A549 (cell line): ENCODE measurements at regions not wholly inside any gene's neighbourhood (a gene's known extent, or its start where the extent isn't known, plus 50 kb on each side); places are given as distances from the start of the nearest gene placed in this dataset.

ENCODE experiments used
- ATAC-seq, 2 experiments: fragments of 200-7000 bp in 1 of 2; fragments of >200 bp in 1 of 2; cut with Nextera tagmentation in 1 of 2; cut with Tn5 transposase in 1 of 2; 3 replicates each; pipeline versions ENCODE4 v1.8.0 to v1.9.1; 2018 to 2020; ENCODE audit warnings: mild to moderate bottlenecking in 1 of 2, moderate library complexity in 1 of 2
- CTCF ChIA-PET: fragments of 300-600 bp; sonication (Branson Sonifier 250); formaldehyde crosslinking; extraction: SDS; loops from one replicate; lab custom pipeline; 2021; ENCODE audit warnings: antibody characterized with exemption, inconsistent platforms; lab: Yijun Ruan, JAX
- POLR2A ChIA-PET: fragments of 350-600 bp; formaldehyde crosslinking; extraction: SDS; loops from one replicate; lab custom pipeline; 2021; ENCODE audit warnings: antibody characterized with exemption, inconsistent platforms; lab: Yijun Ruan, JAX
- DNase-seq, 2 experiments: peaks; one replicate each; pipeline versions ENCODE4 v3.0.0 to v3.0.0-alpha.2; 2011 to 2016; ENCODE audit warnings: low read depth in 1 of 2, low spot score in 1 of 2
- FAIRE-seq: peaks from 2 replicates; lab custom pipeline; 2011; peaks lifted over from hg19 to GRCh38; lab: Jason Lieb, UNC
- H3K27ac ChIP-seq, 2 experiments: fragments of >200 bp; sonication (Bioruptor Twin); formaldehyde crosslinking; 3 replicates each; pipeline ENCODE4 v1.5.1; 2016 to 2017
- H3K4me1 ChIP-seq: fragments of >200 bp; sonication (Bioruptor Twin); formaldehyde crosslinking; 3 replicates; pipeline ENCODE4 v1.6.1; 2016
- H3K4me2 ChIP-seq: fragments of >200 bp; sonication (Bioruptor Twin); formaldehyde crosslinking; 3 replicates; pipeline ENCODE4 v1.6.1; 2016
- H3K4me3 ChIP-seq: fragments of >200 bp; sonication (Bioruptor Twin); formaldehyde crosslinking; 3 replicates; pipeline ENCODE4 v1.5.1; 2016
- H3K9me3 ChIP-seq: fragments of >200 bp; sonication (Bioruptor Twin); formaldehyde crosslinking; 3 replicates; pipeline ENCODE4 v1.6.1; 2016
- BHLHE40 ChIP-seq: IDR thresholded peaks from 2 replicates; pipeline ENCODE4 v1.6.1; 2012; ENCODE audit warnings: low read depth, low read length, inconsistent platforms
- CHD2 ChIP-seq: fragments of 150-350 bp; IDR thresholded peaks from 2 replicates; pipeline ENCODE4 v1.6.1; 2014; ENCODE audit warnings: low read length; ENCODE audit not compliant: partially characterized antibody
- CHD4 ChIP-seq: fragments of 200-600 bp; sonication (generic); IDR thresholded peaks from 2 replicates; pipeline ENCODE4 v1.6.1; 2016; ENCODE audit warnings: antibody characterized with exemption, mild to moderate bottlenecking, borderline replicate concordance
- CTCF ChIP-seq: fragments of >200 bp; sonication (Bioruptor Twin); formaldehyde crosslinking; IDR thresholded peaks from 3 replicates; pipeline ENCODE4 v1.5.1; 2016
- E2F6 ChIP-seq: IDR thresholded peaks from 2 replicates; pipeline ENCODE4 v1.6.1; 2012; ENCODE audit warnings: low read depth, borderline replicate concordance
- EHMT2 ChIP-seq: fragments of 200-600 bp; sonication (generic); IDR thresholded peaks from 2 replicates; pipeline ENCODE4 v1.6.1; 2016; ENCODE audit warnings: antibody characterized with exemption, low read depth, mild to moderate bottlenecking, moderate library complexity
- FOSB ChIP-seq: fragments of 250-450 bp; sonication (Bioruptor Pico); IDR thresholded peaks from 2 replicates; pipeline ENCODE4 v1.5.0; 2020; ENCODE audit warnings: mild to moderate bottlenecking, moderate library complexity
- FOSL2 ChIP-seq, 2 experiments: fragments of 450-650 bp in 1 of 2; fragments of >200 bp in 1 of 2; sonication (Bioruptor Twin) in 1 of 2; formaldehyde crosslinking; IDR thresholded peaks; 2 replicates each; pipeline versions ENCODE4 v1.5.0 to v1.6.1; 2016 to 2020; ENCODE audit warnings: mild to moderate bottlenecking in 1 of 2, moderate library complexity in 1 of 2
- FOXS1 ChIP-seq: fragments of 250-450 bp; sonication (Bioruptor Pico); IDR thresholded peaks from 2 replicates; pipeline ENCODE4 v1.5.0; 2020; ENCODE audit warnings: mild to moderate bottlenecking, moderate library complexity
- HDAC2 ChIP-seq: fragments of 200-600 bp; sonication (generic); IDR thresholded peaks from 2 replicates; pipeline ENCODE4 v1.6.1; 2016
- HMGXB4 ChIP-seq: fragments of 250-450 bp; sonication (Bioruptor Pico); IDR thresholded peaks from 2 replicates; pipeline ENCODE4 v1.5.0; 2021; ENCODE audit warnings: mild to moderate bottlenecking, moderate library complexity, borderline replicate concordance
- HOXA7 ChIP-seq: fragments of 250-450 bp; sonication (Bioruptor Pico); IDR thresholded peaks from 2 replicates; pipeline ENCODE4 v1.5.0; 2020; ENCODE audit warnings: mild to moderate bottlenecking, moderate library complexity
- HOXB5 ChIP-seq: fragments of 250-450 bp; sonication (Bioruptor Pico); IDR thresholded peaks from 2 replicates; pipeline ENCODE4 v1.5.0; 2020; ENCODE audit warnings: mild to moderate bottlenecking, moderate library complexity
- JUN ChIP-seq, 2 experiments: fragments of >200 bp; sonication (Bioruptor Twin); formaldehyde crosslinking; IDR thresholded peaks; 2 replicates in 1 of 2; 3 replicates in 1 of 2; pipeline ENCODE4 v1.6.1; 2016 to 2017
- MAZ ChIP-seq: fragments of 150-350 bp; IDR thresholded peaks from 2 replicates; pipeline ENCODE4 v1.6.1; 2014; ENCODE audit warnings: antibody characterized with exemption, low read depth, low read length, borderline replicate concordance
- NPAS2 ChIP-seq: fragments of 250-450 bp; sonication (Bioruptor Pico); IDR thresholded peaks from 2 replicates; pipeline ENCODE4 v1.8.0; 2022; ENCODE audit warnings: mild to moderate bottlenecking, moderate library complexity, borderline replicate concordance
- PBX3 ChIP-seq: IDR thresholded peaks from 2 replicates; pipeline ENCODE4 v1.6.1; 2012
- POLR2A ChIP-seq: IDR thresholded peaks from 2 replicates; pipeline ENCODE4 v1.6.1; 2012; ENCODE audit warnings: mild to moderate bottlenecking, low read length
- TFCP2L1 ChIP-seq: fragments of 250-450 bp; sonication (Bioruptor Pico); IDR thresholded peaks from 2 replicates; pipeline ENCODE4 v1.5.0; 2021; ENCODE audit warnings: mild to moderate bottlenecking
- TP53 ChIP-seq: fragments of 250-450 bp; sonication (Bioruptor Pico); IDR thresholded peaks from 2 replicates; pipeline ENCODE4 v1.5.0; 2021; ENCODE audit warnings: mild to moderate bottlenecking, moderate library complexity
- ZC3H11A ChIP-seq: fragments of 450-650 bp; IDR thresholded peaks from 2 replicates; pipeline ENCODE4 v1.6.1; 2014; ENCODE audit warnings: antibody characterized with exemption, mild to moderate bottlenecking
- ZFP36 ChIP-seq: fragments of 450-650 bp; IDR thresholded peaks from 2 replicates; pipeline ENCODE4 v1.6.1; 2014; ENCODE audit warnings: borderline replicate concordance; ENCODE audit not compliant: partially characterized antibody
- ZNF302 ChIP-seq: fragments of 250-450 bp; sonication (Bioruptor Pico); IDR thresholded peaks from 2 replicates; pipeline ENCODE4 v1.9.0; 2021; ENCODE audit warnings: inconsistent platforms, mild to moderate bottlenecking, moderate library complexity
- WGBS: methylation state at CpG from one replicate; pipeline ENCODE4 v1.1.6; 2017; ENCODE audit errors: missing lambda C conversion rate; 5-methylcytosine and 5-hydroxymethylcytosine counted together

- ChIA-PET CTCF (no interaction called here), POLR2A (no interaction called here)
- H3K4me2 ChIP-seq: no peak overlapping the region
- FAIRE-seq: no peak
- H3K27ac ChIP-seq: no peak overlapping the region
- no peaks in the 10 kb centered on the region for H3K4me1 ChIP-seq
- H3K9me3 ChIP-seq: no peaks in the 10 kb centered on the region
- WGBS: 47% methylated on average over 1 of the region's 1 CpG
- H3K4me3 ChIP-seq: no peak overlapping the region
- no peak for ATAC-seq
- TF ChIP-seq CHD2 (no peak), ZNF302 (CRISPR knock-in tag) (no peak), ZFP36 (no peak), TFCP2L1 (no peak), HDAC2 (no peak), TP53 (CRISPR knock-in tag) (no peak)
- DNase-seq: no peak
Observed at GRCh38 chr12:58668871-58669270, 251.4 kb downstream of the LRIG3 start.

- Histone ChIP-seq H3K4me2 (no peak overlapping the region), H3K27ac (no peak overlapping the region), H3K9me3 (no peaks in the 10 kb centered on the region), H3K4me1 (no peaks in the 10 kb centered on the region), H3K4me3 (no peak overlapping the region)
- WGBS: 88% methylated on average over 1 of the region's 1 CpG
- ChIA-PET CTCF (no interaction called here), POLR2A (no interaction called here)
- no peak for ATAC-seq
- no peak for FAIRE-seq
- no peak for DNase-seq
- TF ChIP-seq CHD4: no peak
Observed at GRCh38 chr12:58670623-58671022, 249.7 kb downstream of the LRIG3 start.

- no peak overlapping the region for H3K4me3 ChIP-seq
- no peak overlapping the region for H3K27ac ChIP-seq
- H3K4me1 ChIP-seq: no peaks in the 10 kb centered on the region
- WGBS: 39% methylated on average over 3 of the region's 3 CpGs
- DNase-seq: no peak
- no peak for FAIRE-seq
- no peak overlapping the region for H3K4me2 ChIP-seq
- ChIA-PET POLR2A (no interaction called here), CTCF (no interaction called here)
- no peak for TF ChIP-seq FOSB
- TF ChIP-seq ZC3H11A: no peak
- TF ChIP-seq TP53 (CRISPR knock-in tag): no peak
- TF ChIP-seq HOXA7 (CRISPR knock-in tag): no peak
- no peak for TF ChIP-seq FOXS1 (CRISPR knock-in tag)
- no peak for TF ChIP-seq MAZ
- TF ChIP-seq NPAS2 (CRISPR knock-in tag): no peak
- no peak for TF ChIP-seq ZFP36
- no peak for TF ChIP-seq HOXB5
- TF ChIP-seq HMGXB4: no peak
- no peak for TF ChIP-seq EHMT2
- TF ChIP-seq JUN (IDR thresholded peaks at IDR 0.05): no peak
- TF ChIP-seq POLR2A: no peak
- H3K9me3 ChIP-seq: no peaks in the 10 kb centered on the region
- ATAC-seq: no peak
Observed at GRCh38 chr12:58671196-58671595, 249.1 kb downstream of the LRIG3 start.

GRCh38 chr12:58673021-58673420 is 247.3 kb downstream of the LRIG3 start:
- CTCF ChIA-PET: no interaction called here
- FAIRE-seq: no peak

More at GRCh38 chr12:58673021-58673420, 247.3 kb downstream of the LRIG3 start:
- POLR2A ChIA-PET: no interaction called here
- H3K4me1 ChIP-seq: no peaks in the 10 kb centered on the region
- no peak for ATAC-seq
- TF ChIP-seq FOSL2 (IDR thresholded peaks at IDR 0.05) (no peak), FOSL2 (CRISPR knock-in tag; IDR thresholded peaks at IDR 0.05) (no peak), CHD2 (no peak), MAZ (no peak), BHLHE40 (no peak), PBX3 (no peak), CTCF (no peak), E2F6 (no peak), FOSB (no peak)
- DNase-seq: no peak
- H3K27ac ChIP-seq: no peak overlapping the region
- no peak overlapping the region for H3K4me2 ChIP-seq
- no peak overlapping the region for H3K4me3 ChIP-seq
- H3K9me3 ChIP-seq: 0 out of 3 replicates have a peak, but pooled peaks cover 1% of the 10 kb centered on the region
